ENCODE measurements at regions not wholly inside any gene's neighbourhood (a gene's known extent, or its start where the extent isn't known, plus 50 kb on each side); places are given as distances from the start of the nearest gene placed in this dataset.

- DNase-seq = no peak
Observed at GRCh38 chr10:130857631-130858295, 453.8 kb downstream of the TCERG1L start.

- DNase-seq = no peak
Observed at GRCh38 chr10:130858626-130859025, 452.9 kb downstream of the TCERG1L start.

GRCh38 chr10:130859427-130859826, 452.1 kb downstream of the TCERG1L start:
- DNase-seq = no peak

- DNase-seq = no peak
Observed at GRCh38 chr10:130862122-130862521, 449.4 kb downstream of the TCERG1L start.

- DNase-seq = no peak
Observed at GRCh38 chr10:130862626-130863025, 448.9 kb downstream of the TCERG1L start.

- DNase-seq = no peak
Observed at GRCh38 chr10:130863044-130863443, 448.5 kb downstream of the TCERG1L start.

- DNase-seq = no peak
Observed at GRCh38 chr10:130864961-130865818, 446.3 kb downstream of the TCERG1L start.

- DNase-seq = no peak
Observed at GRCh38 chr10:130866857-130867256, 444.7 kb downstream of the TCERG1L start.

GRCh38 chr10:130867446-130868194, 443.9 kb downstream of the TCERG1L start:
- no peak for DNase-seq

GRCh38 chr10:130869179-130869841, 442.2 kb downstream of the TCERG1L start:
- no peak for DNase-seq

- no peak for DNase-seq
Observed at GRCh38 chr10:130871406-130871805, 440.1 kb downstream of the TCERG1L start.

- no peak for DNase-seq
Observed at GRCh38 chr10:130873636-130874035, 437.9 kb downstream of the TCERG1L start.

GRCh38 chr10:130875116-130875515, 436.4 kb downstream of the TCERG1L start:
- DNase-seq = no peak

GRCh38 chr10:130875897-130876472, 435.5 kb downstream of the TCERG1L start:
- DNase-seq = no peak

GRCh38 chr10:130877126-130877525, 434.4 kb downstream of the TCERG1L start:
- DNase-seq = no peak

- peak; percentile 17 for DNase-seq
Observed at GRCh38 chr10:130878131-130878530, 433.4 kb downstream of the TCERG1L start.

- no peak for DNase-seq
Observed at GRCh38 chr10:130882906-130883305, 428.6 kb downstream of the TCERG1L start.

GRCh38 chr10:130884456-130884855, 427.1 kb downstream of the TCERG1L start:
- peak; percentile 24 for DNase-seq

GRCh38 chr10:130885021-130885655, 426.4 kb downstream of the TCERG1L start:
- DNase-seq = no peak

- DNase-seq = peak; percentile 10
Observed at GRCh38 chr10:130887170-130887569, 424.4 kb downstream of the TCERG1L start.

GRCh38 chr10:130888493-130888892, 423.0 kb downstream of the TCERG1L start:
- DNase-seq = no peak

GRCh38 chr10:130889240-130889639, 422.3 kb downstream of the TCERG1L start:
- no peak for DNase-seq
